Mononuclear cell (primary cell): ENCODE measurements at regions not wholly inside any gene's neighbourhood (a gene's known extent, or its start where the extent isn't known, plus 50 kb on each side); places are given as distances from the start of the nearest gene placed in this dataset.

ENCODE experiments used
- H3K27me3 ChIP-seq: 2 replicates; pipeline ENCODE4 v1.6.0; 2011; ENCODE audit warnings: low read length, control low read depth; ENCODE audit not compliant: insufficient read depth
- H3K4me1 ChIP-seq: 2 replicates; pipeline ENCODE4 v1.5.1; 2011; ENCODE audit warnings: mild to moderate bottlenecking, low read length, control low read depth; ENCODE audit not compliant: insufficient read depth
- H3K4me3 ChIP-seq: 2 replicates; pipeline ENCODE4 v1.5.1; 2011; ENCODE audit warnings: mild to moderate bottlenecking, low read length, moderate library complexity
- H3K9me3 ChIP-seq: 2 replicates; pipeline ENCODE4 v1.5.1; 2011; ENCODE audit warnings: low read depth, mild to moderate bottlenecking, control low read depth, low read length

GRCh38 chr1:228957535-228957934, 222.3 kb downstream of the RHOU start:
- Histone ChIP-seq H3K9me3 (no peaks in the 10 kb centered on the region), H3K27me3 (no peaks in the 10 kb centered on the region), H3K4me3 (no peak overlapping the region), H3K4me1 (peaks cover 16% of the 10 kb centered on the region)

- H3K4me1 ChIP-seq = peaks cover 16% of the 10 kb centered on the region
Observed at GRCh38 chr1:228958121-228958520, 222.8 kb downstream of the RHOU start.

DNA sequence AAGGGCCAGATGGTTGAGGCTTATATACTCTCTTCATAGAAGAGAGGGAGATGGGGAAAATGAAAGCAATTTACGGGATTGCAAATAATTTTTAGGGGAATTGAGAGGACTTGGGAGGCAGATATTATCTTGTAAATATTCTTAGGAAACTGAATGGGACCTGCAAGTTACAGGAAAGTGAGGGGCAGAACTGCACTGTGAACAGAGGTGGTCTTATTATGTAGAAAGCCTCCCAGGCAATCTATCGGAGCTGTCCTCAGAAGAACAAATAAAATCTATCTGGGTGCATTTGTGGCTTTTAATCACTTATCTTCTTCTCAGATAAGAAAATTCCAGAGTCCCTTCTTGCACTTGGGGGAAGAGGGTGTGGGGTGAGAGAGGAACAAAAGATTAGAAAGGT, 223.5 kb downstream of the RHOU start:
- Histone ChIP-seq H3K4me1 (peaks cover 16% of the 10 kb centered on the region), H3K9me3 (no peaks in the 10 kb centered on the region), H3K4me3 (no peak overlapping the region), H3K27me3 (no peaks in the 10 kb centered on the region)

More at GRCh38 chr1:228958121-228958520, 222.8 kb downstream of the RHOU start:
- no peaks in the 10 kb centered on the region for H3K27me3 ChIP-seq
- no peaks in the 10 kb centered on the region for H3K9me3 ChIP-seq
- no peak overlapping the region for H3K4me3 ChIP-seq

DNA sequence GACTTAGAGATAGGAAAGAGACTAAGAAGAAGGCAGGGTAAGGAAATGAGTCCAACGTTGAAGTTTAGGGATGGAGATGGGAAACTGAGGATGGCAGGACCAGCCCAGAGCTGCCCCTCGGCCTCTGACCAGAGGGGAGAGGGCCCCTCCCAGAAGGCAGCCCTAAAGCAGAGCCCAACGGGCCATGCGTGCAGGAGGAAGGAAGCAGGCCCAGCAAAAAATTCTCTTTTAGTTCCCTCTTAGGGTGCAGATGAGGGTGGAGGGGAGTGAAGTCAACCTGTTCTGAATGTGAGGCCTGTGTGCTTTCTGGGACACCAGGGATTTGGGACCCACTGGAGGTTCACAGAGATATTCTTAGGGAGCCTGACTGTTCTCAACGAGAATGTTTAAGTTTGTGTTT, 225.4 kb downstream of the RHOU start:
- Histone ChIP-seq H3K4me3 (no peak overlapping the region), H3K27me3 (no peaks in the 10 kb centered on the region), H3K9me3 (no peaks in the 10 kb centered on the region), H3K4me1 (peaks cover 16% of the 10 kb centered on the region)

DNA sequence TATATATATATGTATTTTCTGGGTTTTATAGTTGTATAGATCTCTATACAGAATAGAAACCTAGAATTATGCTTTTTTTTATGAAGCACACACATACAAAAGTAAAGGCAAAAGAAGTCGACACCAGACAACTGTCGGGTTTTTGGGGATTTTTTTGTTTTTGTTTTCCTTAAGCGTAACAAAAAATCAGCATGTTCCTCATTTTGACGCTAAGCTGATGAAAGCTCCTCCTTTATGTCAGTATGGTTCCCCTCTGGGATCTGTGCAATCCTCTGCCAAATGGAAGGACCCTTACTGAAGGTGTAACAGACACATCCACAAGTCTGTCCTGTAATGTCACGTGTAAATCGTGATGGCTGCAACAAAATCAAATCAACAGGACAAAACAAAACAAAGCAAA, 226.2 kb downstream of the RHOU start:
- no peaks in the 10 kb centered on the region for H3K9me3 ChIP-seq
- no peak overlapping the region for H3K4me3 ChIP-seq
- H3K4me1 ChIP-seq = peaks cover 16% of the 10 kb centered on the region

DNA sequence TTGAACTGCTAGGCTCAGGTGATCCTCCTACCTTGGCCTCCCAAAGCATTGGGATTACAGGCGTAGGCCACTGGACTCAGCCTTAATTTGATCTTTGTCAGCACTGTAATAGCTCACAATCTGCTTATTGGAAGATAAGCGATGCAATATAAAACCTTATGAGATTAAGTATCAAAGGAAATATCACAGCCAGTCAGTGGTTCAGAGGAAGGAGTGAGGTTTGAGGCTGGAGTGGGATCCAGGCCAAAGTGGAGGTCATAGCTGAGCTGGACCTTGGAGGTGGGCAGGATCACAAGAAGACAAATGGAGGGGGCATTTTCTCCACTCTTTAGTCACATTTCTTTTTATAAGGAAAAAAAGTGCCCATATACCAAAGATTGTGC, 228.5 kb downstream of the RHOU start:
- Histone ChIP-seq H3K4me3 (no peak overlapping the region), H3K4me1 (peaks cover 16% of the 10 kb centered on the region), H3K27me3 (no peaks in the 10 kb centered on the region), H3K9me3 (no peaks in the 10 kb centered on the region)

More for the DNA sequence above, 226.2 kb downstream of the RHOU start:
- no peaks in the 10 kb centered on the region for H3K27me3 ChIP-seq

DNA sequence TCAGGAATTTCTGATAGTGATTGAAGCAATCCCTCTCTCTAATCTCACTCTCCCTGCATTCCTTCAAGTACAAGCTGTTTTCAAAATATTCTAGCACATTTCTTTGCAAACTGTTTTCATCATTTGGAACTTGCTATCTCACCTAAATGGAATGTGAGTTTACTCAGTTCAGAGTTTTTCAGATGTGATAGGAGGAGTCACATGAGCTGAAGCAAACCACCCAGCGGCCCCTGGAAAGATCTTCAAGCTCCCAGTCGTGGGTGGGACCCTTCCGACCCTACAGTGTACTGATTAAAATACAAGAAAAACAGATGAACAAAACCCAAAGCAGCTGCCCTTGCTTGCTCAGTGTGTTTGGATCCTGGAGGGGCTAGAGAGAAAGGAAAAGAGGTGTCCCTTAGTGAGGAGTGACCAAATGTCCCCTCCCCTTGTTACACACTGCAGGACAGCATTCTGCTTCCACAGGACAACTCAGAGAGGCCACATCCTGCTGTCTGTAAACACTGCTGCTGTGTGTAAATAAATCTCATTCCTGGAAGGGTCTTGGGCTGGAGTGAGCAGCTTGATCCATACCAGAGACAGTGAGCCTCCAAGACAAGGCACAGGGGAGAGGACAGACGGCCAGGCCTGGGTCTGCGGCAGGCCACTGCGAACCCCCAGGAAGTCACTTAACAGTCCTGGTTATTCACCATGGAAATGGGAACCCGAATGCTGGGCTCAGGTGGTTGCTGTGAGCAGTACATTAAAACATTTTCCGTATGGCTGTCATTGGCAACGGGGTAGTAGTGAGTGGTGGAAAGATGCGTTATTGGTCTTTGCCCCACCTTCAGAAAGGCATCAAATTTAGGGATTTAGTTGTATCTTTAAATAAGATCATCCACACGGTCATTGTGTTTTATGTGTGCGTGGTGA, 229.2 kb downstream of the RHOU start:
- H3K9me3 ChIP-seq = no peaks in the 10 kb centered on the region
- H3K4me1 ChIP-seq = peaks cover 16% of the 10 kb centered on the region
- H3K4me3 ChIP-seq = no peak overlapping the region
- H3K27me3 ChIP-seq = no peaks in the 10 kb centered on the region

DNA sequence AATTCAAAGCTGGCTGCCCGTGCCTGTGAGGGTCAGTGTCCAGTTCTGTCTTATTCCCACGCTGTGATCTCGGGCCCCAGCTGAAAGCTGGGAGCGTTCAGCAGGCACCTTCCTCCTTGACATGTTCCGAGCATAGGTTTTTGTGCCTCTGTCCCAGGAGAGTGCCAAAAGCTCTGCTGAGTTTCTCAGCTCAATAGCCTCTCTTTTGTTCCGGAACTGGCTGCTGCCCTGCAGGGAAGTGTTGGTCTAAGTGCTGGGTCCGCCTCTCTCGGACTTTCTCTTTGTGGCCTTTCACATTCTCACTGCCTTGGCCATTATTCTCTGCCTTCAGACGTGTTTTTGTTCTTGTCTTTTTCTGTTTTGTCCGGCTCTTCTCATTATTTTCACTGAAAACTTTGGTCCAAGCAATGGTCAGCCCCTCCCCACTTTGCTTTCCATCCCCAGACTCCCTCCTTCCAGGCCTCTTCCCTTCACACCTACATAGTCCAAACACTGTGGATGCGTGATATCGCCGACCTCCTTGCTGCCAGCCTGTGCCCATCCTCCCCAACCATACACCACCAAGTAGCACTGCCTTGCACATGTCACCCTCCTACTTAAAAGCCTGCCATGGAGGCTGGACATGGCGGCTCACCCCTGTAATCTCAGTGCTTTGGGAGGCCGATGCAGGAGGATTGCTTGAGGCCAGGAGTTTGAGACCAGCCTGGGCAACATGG, 233.8 kb downstream of the RHOU start:
- no peaks in the 10 kb centered on the region for H3K9me3 ChIP-seq
- no peaks in the 10 kb centered on the region for H3K27me3 ChIP-seq
- no peak overlapping the region for H3K4me3 ChIP-seq
- peaks cover 14% of the 10 kb centered on the region for H3K4me1 ChIP-seq

GRCh38 chr1:228969953-228970800, 234.9 kb downstream of the RHOU start:
- Histone ChIP-seq H3K27me3 (no peaks in the 10 kb centered on the region), H3K4me3 (no peak overlapping the region), H3K9me3 (no peaks in the 10 kb centered on the region), H3K4me1 (peaks cover 14% of the 10 kb centered on the region)

DNA sequence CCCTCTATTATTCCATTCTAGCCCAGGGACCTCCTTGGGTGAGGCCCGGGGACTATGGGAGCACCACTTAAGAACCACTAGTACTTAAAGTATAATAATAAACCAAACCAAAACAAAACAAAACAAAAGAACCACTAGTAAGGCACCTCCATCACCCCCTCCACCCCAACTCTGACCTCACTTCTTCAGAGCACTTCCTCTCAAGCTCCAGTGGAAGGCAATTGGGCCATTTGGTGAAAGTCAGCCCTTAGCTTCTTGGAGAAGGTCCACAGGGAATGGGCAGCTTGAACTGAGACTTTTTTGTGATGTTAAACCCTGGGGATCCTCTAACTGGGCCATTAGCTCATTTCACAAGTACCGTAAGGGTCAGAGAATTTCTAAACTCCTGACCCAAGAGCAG, 237.3 kb downstream of the RHOU start:
- Histone ChIP-seq H3K27me3 (no peaks in the 10 kb centered on the region), H3K4me3 (no peak overlapping the region), H3K9me3 (no peaks in the 10 kb centered on the region), H3K4me1 (peaks cover 14% of the 10 kb centered on the region)

DNA sequence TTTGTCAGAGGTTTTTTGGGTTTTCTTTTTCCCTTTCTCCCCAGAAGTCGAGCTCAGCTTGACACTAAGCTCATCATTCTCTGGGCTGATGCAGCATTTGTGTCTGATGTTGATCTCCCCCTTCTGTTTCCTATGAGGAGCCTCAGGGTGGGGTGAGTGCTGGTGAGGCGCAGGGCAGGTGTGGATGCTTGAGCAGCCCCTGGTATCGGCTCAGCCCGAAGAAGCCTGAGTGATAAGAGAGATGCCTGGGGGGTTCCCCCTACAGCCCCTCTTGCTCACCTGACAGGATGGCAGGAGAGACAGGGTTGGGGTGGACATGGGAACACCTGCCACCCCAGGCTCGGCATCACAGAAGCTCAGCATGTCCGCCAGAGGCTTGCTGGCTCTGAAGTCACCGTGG, 239.0 kb downstream of the RHOU start:
- Histone ChIP-seq H3K9me3 (no peaks in the 10 kb centered on the region), H3K4me3 (no peak overlapping the region), H3K27me3 (no peaks in the 10 kb centered on the region), H3K4me1 (peaks cover 14% of the 10 kb centered on the region)

- Histone ChIP-seq H3K27me3 (no peaks in the 10 kb centered on the region), H3K4me1 (peaks cover 17% of the 10 kb centered on the region), H3K4me3 (no peak overlapping the region), H3K9me3 (no peaks in the 10 kb centered on the region)
Observed at GRCh38 chr1:228975238-228975907, 240.1 kb downstream of the RHOU start.

DNA sequence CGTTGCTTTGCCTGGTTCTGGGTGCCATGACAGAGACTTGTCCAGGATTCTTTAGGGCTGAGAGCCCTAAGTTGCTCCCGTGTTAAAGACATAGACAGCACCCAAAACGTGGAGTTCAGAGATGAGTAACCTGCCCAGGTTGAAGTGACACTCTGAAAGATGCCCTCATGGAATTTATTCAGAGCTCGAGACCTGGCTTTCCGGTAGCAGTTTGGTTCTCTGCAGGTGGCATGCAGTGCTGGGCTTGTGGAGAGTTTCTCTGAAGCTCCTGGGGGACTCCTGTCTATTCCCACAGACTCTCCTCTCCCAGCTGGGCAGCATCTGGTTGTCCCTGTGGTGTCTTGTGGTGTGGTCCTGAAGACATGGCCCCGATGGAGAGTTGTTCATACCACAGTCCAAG, 241.0 kb downstream of the RHOU start:
- Histone ChIP-seq H3K27me3 (no peaks in the 10 kb centered on the region), H3K9me3 (no peaks in the 10 kb centered on the region), H3K4me1 (peaks cover 12% of the 10 kb centered on the region), H3K4me3 (no peak overlapping the region)

GRCh38 chr1:228977307-228977706, 242.0 kb downstream of the RHOU start:
- Histone ChIP-seq H3K4me1 (peaks cover 11% of the 10 kb centered on the region), H3K4me3 (no peak overlapping the region), H3K27me3 (no peaks in the 10 kb centered on the region)

More at GRCh38 chr1:228977307-228977706, 242.0 kb downstream of the RHOU start:
- H3K9me3 ChIP-seq = no peaks in the 10 kb centered on the region
